ENCODE measurements at regions not wholly inside any gene's neighbourhood (a gene's known extent, or its start where the extent isn't known, plus 50 kb on each side); places are given as distances from the start of the nearest gene placed in this dataset.

- Mint-ChIP-seq H3K27ac (no peak overlapping the region), H3K27me3 (no peaks in the 10 kb centered on the region), H3K4me1 (ENCODE audit: low read depth in 2 of 2) (no peaks in the 10 kb centered on the region), H3K4me3 (no peak overlapping the region), H3K36me3 (no peaks in the 10 kb centered on the region), H3K9me3 (no peaks in the 10 kb centered on the region)
- DNase-seq (ENCODE audit: low spot score) (no peak), ATAC-seq (no peak)
Observed at GRCh38 chr6:21807299-21808044, 213.9 kb downstream of the SOX4 start.

- no peak overlapping the region for H3K27ac Mint-ChIP-seq
Observed at GRCh38 chr6:21808045-21808470, 214.5 kb downstream of the SOX4 start.

DNA sequence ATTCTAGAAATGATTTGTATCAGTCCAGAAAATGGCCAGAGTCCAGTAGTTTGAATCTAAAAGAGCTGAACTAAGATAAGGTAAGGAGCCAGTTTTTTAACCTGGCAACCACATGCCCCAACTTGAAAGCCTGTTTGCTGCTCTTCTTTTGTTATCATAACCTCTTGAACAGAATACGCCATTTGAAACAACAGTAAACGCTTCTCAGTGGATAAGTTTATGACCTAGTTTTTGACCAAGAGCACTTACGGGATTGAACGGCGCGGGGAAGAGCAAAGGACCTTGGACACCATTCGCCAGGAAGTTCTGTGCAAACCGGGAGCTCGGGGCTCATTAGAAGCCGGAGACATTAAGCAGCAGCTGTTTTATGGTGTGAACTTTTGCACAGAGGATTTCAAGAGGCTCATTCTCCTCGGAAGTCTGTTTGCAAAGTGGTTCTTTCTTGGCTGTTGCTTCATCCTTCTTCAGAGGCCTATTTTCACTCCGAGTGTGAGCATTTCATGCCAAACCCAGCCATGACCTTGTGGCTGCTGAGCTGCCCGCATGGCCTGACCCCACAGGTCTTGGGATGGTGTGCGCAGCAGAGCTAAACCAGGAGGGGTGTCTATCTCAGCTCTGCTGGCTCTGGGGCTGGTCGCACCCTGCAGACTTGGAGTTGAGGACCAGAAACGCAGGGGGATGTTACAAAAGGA lies 215.1 kb downstream of the SOX4 start:
- H3K36me3 Mint-ChIP-seq, result no peaks in the 10 kb centered on the region
- H3K9me3 Mint-ChIP-seq, result no peaks in the 10 kb centered on the region
- H3K27ac Mint-ChIP-seq, result no peak overlapping the region
- H3K4me3 Mint-ChIP-seq, result no peak overlapping the region
- no peaks in the 10 kb centered on the region for H3K27me3 Mint-ChIP-seq
- no peak for DNase-seq (ENCODE audit: low spot score)
- no peak for ATAC-seq
- no peaks in the 10 kb centered on the region for H3K4me1 Mint-ChIP-seq (ENCODE audit: low read depth in 2 of 2)

More at GRCh38 chr6:21808045-21808470, 214.5 kb downstream of the SOX4 start:
- no peak overlapping the region for H3K4me3 Mint-ChIP-seq
- no peaks in the 10 kb centered on the region for H3K36me3 Mint-ChIP-seq
- no peaks in the 10 kb centered on the region for H3K9me3 Mint-ChIP-seq
- no peak for ATAC-seq
- H3K27me3 Mint-ChIP-seq, result no peaks in the 10 kb centered on the region
- H3K4me1 Mint-ChIP-seq (ENCODE audit: low read depth in 2 of 2), result no peaks in the 10 kb centered on the region
- no peak for DNase-seq (ENCODE audit: low spot score)

GRCh38 chr6:21811484-21811883 lies 217.9 kb downstream of the SOX4 start:
- no peaks in the 10 kb centered on the region for H3K9me3 Mint-ChIP-seq
- DNase-seq (ENCODE audit: low spot score) (no peak), ATAC-seq (no peak)
- no peaks in the 10 kb centered on the region for H3K36me3 Mint-ChIP-seq
- no peak overlapping the region for H3K4me3 Mint-ChIP-seq
- H3K4me1 Mint-ChIP-seq (ENCODE audit: low read depth in 2 of 2), result no peaks in the 10 kb centered on the region
- peaks cover 0 to 3% of the 10 kb centered on the region in 2 donors for H3K27me3 Mint-ChIP-seq
- no peak overlapping the region for H3K27ac Mint-ChIP-seq

DNA sequence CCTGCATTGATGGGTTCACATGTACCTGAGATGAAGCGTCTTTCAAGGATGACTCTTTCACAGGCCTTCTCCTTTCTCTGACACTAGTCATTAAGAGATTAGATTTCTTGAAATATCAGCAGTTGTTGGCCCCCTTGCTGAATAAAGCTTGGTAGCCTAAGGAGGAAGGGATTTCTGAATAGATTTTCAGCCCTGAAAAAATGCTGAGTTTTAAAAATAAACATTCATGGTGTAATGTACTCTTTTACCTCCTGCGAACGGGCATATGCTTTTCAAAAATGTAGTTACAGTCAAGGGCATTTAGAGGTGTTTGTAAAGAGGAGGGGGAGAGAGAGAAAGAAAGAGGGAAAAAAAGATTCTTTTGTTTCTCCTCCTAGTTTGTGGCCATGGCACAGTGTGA lies 222.7 kb downstream of the SOX4 start:
- peaks cover 0 to 3% of the 10 kb centered on the region in 2 donors for H3K27me3 Mint-ChIP-seq
- H3K4me1 Mint-ChIP-seq (ENCODE audit: low read depth in 2 of 2), result no peaks in the 10 kb centered on the region
- ATAC-seq (no peak), DNase-seq (ENCODE audit: low spot score) (no peak)
- H3K4me3 Mint-ChIP-seq, result no peak overlapping the region
- H3K36me3 Mint-ChIP-seq, result no peaks in the 10 kb centered on the region
- no peak overlapping the region for H3K27ac Mint-ChIP-seq
- no peaks in the 10 kb centered on the region for H3K9me3 Mint-ChIP-seq

GRCh38 chr6:21820442-21820841 lies 226.9 kb downstream of the SOX4 start:
- H3K4me1 Mint-ChIP-seq (ENCODE audit: low read depth in 2 of 2), result no peaks in the 10 kb centered on the region
- ATAC-seq (no peak), DNase-seq (ENCODE audit: low spot score) (no peak)
- peaks cover 0 to 3% of the 10 kb centered on the region in 2 donors for H3K27me3 Mint-ChIP-seq
- no peak overlapping the region for H3K27ac Mint-ChIP-seq
- H3K36me3 Mint-ChIP-seq, result no peaks in the 10 kb centered on the region
- no peak overlapping the region for H3K4me3 Mint-ChIP-seq
- no peaks in the 10 kb centered on the region for H3K9me3 Mint-ChIP-seq

- H3K27me3 Mint-ChIP-seq, result peaks cover 0 to 2% of the 10 kb centered on the region in 2 donors
- ATAC-seq, result no peak
- no peaks in the 10 kb centered on the region for H3K36me3 Mint-ChIP-seq
- no peaks in the 10 kb centered on the region for H3K4me1 Mint-ChIP-seq (ENCODE audit: low read depth in 2 of 2)
- DNase-seq (ENCODE audit: low spot score), result no peak
- no peak overlapping the region for H3K4me3 Mint-ChIP-seq
- no peak overlapping the region for H3K27ac Mint-ChIP-seq
- H3K9me3 Mint-ChIP-seq, result no peaks in the 10 kb centered on the region
Observed at GRCh38 chr6:21823371-21823770, 229.8 kb downstream of the SOX4 start.

GRCh38 chr6:21824431-21825177 lies 231.1 kb downstream of the SOX4 start:
- Mint-ChIP-seq H3K27me3 (peaks cover 0 to 2% of the 10 kb centered on the region in 2 donors), H3K4me1 (ENCODE audit: low read depth in 2 of 2) (no peaks in the 10 kb centered on the region), H3K27ac (no peak overlapping the region), H3K9me3 (no peaks in the 10 kb centered on the region), H3K36me3 (no peaks in the 10 kb centered on the region), H3K4me3 (no peak overlapping the region)
- ATAC-seq (no peak), DNase-seq (ENCODE audit: low spot score) (no peak)

- ATAC-seq (no peak), DNase-seq (ENCODE audit: low spot score) (no peak)
- Mint-ChIP-seq H3K36me3 (no peaks in the 10 kb centered on the region), H3K27ac (no peak overlapping the region), H3K4me3 (no peak overlapping the region), H3K9me3 (no peaks in the 10 kb centered on the region), H3K27me3 (peaks cover under 1 to 3% of the 10 kb centered on the region in 2 donors), H3K4me1 (ENCODE audit: low read depth in 2 of 2) (no peaks in the 10 kb centered on the region)
Observed at GRCh38 chr6:21826023-21826422, 232.5 kb downstream of the SOX4 start.

GRCh38 chr6:21826904-21827303 lies 233.4 kb downstream of the SOX4 start:
- H3K27ac Mint-ChIP-seq, result no peak overlapping the region
- no peaks in the 10 kb centered on the region for H3K36me3 Mint-ChIP-seq
- no peak overlapping the region for H3K4me3 Mint-ChIP-seq
- peaks cover 6 to 8% of the 10 kb centered on the region in 2 donors for H3K27me3 Mint-ChIP-seq
- peaks cover 3 to 5% of the 10 kb centered on the region in 2 donors for H3K4me1 Mint-ChIP-seq (ENCODE audit: low read depth in 2 of 2)
- DNase-seq (ENCODE audit: low spot score), result no peak
- ATAC-seq, result no peak
- H3K9me3 Mint-ChIP-seq, result no peaks in the 10 kb centered on the region

- H3K4me1 Mint-ChIP-seq (ENCODE audit: low read depth in 2 of 2), result peaks cover 3 to 5% of the 10 kb centered on the region in 2 donors
- no peaks in the 10 kb centered on the region for H3K36me3 Mint-ChIP-seq
- no peak for ATAC-seq
- H3K27ac Mint-ChIP-seq, result no peak overlapping the region
- no peak for DNase-seq (ENCODE audit: low spot score)
- H3K27me3 Mint-ChIP-seq, result peaks cover 6 to 11% of the 10 kb centered on the region in 2 donors
- H3K4me3 Mint-ChIP-seq, result no peak overlapping the region
- no peaks in the 10 kb centered on the region for H3K9me3 Mint-ChIP-seq
Observed at GRCh38 chr6:21827425-21828202, 234.1 kb downstream of the SOX4 start.

GRCh38 chr6:21828704-21829103 lies 235.2 kb downstream of the SOX4 start:
- Mint-ChIP-seq H3K4me3 (no peak overlapping the region), H3K36me3 (no peaks in the 10 kb centered on the region), H3K4me1 (ENCODE audit: low read depth in 2 of 2) (peaks cover 3 to 5% of the 10 kb centered on the region in 2 donors), H3K9me3 (no peaks in the 10 kb centered on the region), H3K27ac (no peak overlapping the region), H3K27me3 (peaks cover 6 to 11% of the 10 kb centered on the region in 2 donors)
- no peak for DNase-seq (ENCODE audit: low spot score)
- ATAC-seq, result no peak

DNA sequence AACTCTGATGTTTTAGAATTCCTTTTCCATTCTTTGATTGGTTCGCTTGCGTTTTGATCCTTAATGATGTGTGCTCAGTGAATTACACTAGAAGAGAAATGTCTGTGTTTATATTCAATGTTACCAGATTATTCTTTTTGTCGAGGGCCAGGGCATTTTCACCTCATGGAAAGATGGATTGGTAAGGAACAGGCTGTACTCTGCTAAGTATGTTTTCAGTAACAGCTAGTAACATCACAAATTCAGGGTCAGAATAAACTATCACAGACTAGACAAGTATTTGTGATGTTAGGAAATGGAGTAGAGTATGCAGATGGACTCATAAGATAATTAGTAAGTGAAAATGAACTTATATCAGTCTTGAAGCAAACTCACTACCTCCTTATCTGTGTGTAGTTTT lies 235.6 kb downstream of the SOX4 start:
- no peak overlapping the region for H3K4me3 Mint-ChIP-seq
- H3K9me3 Mint-ChIP-seq, result no peaks in the 10 kb centered on the region
- peaks cover 3 to 5% of the 10 kb centered on the region in 2 donors for H3K4me1 Mint-ChIP-seq (ENCODE audit: low read depth in 2 of 2)
- H3K27ac Mint-ChIP-seq, result no peak overlapping the region
- no peaks in the 10 kb centered on the region for H3K36me3 Mint-ChIP-seq
- no peak for DNase-seq (ENCODE audit: low spot score)
- ATAC-seq, result no peak
- H3K27me3 Mint-ChIP-seq, result peaks cover 6 to 11% of the 10 kb centered on the region in 2 donors

Measured in natural killer cell treated with Interleukin-12 subunit alpha and Interleukin-12 subunit beta and Interleukin-15 and Interleukin-18, amount 100 ng/mL, for 72 hours (primary cell).